Breast epithelium (tissue), 3 donors: ENCODE measurements at regions not wholly inside any gene's neighbourhood (a gene's known extent, or its start where the extent isn't known, plus 50 kb on each side); places are given as distances from the start of the nearest gene placed in this dataset.

ENCODE experiments used
- POLR2A ChIP-seq: fragments of 450-650 bp; IDR thresholded peaks from one replicate; pipeline ENCODE4 v1.6.1; 2016; ENCODE audit warnings: antibody characterized with exemption, mild to moderate bottlenecking, moderate library complexity
- TF ChIP-seq, protein P1 (sequence below), 3 donors: fragments of 450-650 bp; IDR thresholded peaks; one replicate each; pipeline ENCODE4 v1.5.1; 2016 to 2017; ENCODE audit warnings: antibody characterized with exemption in 3 of 3, mild to moderate bottlenecking in 3 of 3, moderate library complexity in 3 of 3

DNA sequence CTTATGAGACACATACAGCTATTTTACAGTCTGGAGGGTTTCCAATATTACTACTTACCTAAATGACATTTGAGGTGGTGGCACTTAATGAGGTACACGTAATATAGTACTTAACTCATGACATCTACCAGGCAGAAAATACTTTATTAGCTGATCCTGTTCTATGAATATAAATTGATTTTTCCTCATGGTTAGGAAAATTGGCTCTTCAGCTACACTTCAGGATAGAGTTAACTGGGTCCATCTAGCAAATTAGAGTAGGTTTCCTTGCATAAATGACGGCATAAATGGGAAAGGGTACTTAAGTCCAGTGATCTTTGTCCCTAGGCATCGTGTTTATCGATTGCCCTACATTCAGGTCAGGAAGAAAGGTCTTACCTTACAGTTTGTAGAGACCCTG lies 988.8 kb upstream of the TMPRSS15 start:
- TF ChIP-seq, protein P1, sequence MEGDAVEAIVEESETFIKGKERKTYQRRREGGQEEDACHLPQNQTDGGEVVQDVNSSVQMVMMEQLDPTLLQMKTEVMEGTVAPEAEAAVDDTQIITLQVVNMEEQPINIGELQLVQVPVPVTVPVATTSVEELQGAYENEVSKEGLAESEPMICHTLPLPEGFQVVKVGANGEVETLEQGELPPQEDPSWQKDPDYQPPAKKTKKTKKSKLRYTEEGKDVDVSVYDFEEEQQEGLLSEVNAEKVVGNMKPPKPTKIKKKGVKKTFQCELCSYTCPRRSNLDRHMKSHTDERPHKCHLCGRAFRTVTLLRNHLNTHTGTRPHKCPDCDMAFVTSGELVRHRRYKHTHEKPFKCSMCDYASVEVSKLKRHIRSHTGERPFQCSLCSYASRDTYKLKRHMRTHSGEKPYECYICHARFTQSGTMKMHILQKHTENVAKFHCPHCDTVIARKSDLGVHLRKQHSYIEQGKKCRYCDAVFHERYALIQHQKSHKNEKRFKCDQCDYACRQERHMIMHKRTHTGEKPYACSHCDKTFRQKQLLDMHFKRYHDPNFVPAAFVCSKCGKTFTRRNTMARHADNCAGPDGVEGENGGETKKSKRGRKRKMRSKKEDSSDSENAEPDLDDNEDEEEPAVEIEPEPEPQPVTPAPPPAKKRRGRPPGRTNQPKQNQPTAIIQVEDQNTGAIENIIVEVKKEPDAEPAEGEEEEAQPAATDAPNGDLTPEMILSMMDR (IDR thresholded peaks at IDR 0.05): no peak
- no peak for TF ChIP-seq POLR2A
